ENCODE measurements at regions not wholly inside any gene's neighbourhood (a gene's known extent, or its start where the extent isn't known, plus 50 kb on each side); places are given as distances from the start of the nearest gene placed in this dataset.

GRCh38 chr12:46674129-46674528, 151.7 kb downstream of the SLC38A4 start (continued):
- no peak for TF ChIP-seq YY1 (IDR thresholded peaks at IDR 0.05; ENCODE audit: low read depth, low read length)
- TF ChIP-seq KDM5A (IDR thresholded peaks at IDR 0.05; ENCODE audit: low read length): no peak
- no peak for TF ChIP-seq GABPA (IDR thresholded peaks at IDR 0.05; ENCODE audit: borderline replicate concordance, insufficient read depth, low read length)
- TF ChIP-seq CEBPB (IDR thresholded peaks at IDR 0.05; ENCODE audit: low read depth, low read length): no peak
